BE2C (cell line): ENCODE measurements at regions not wholly inside any gene's neighbourhood (a gene's known extent, or its start where the extent isn't known, plus 50 kb on each side); places are given as distances from the start of the nearest gene placed in this dataset.

ENCODE experiments used
- DNase-seq: peaks from one replicate; pipeline ENCODE4 v3.0.0-alpha.2; 2020
- H3K27me3 ChIP-seq: fragments of 250-450 bp; sonication (Bioruptor Pico); 2 replicates; pipeline ENCODE4 v1.5.1; 2020; ENCODE audit warnings: mild to moderate bottlenecking
- H3K36me3 ChIP-seq: fragments of 250-450 bp; sonication (Bioruptor Pico); 2 replicates; pipeline ENCODE4 v1.5.1; 2020; ENCODE audit warnings: mild to moderate bottlenecking
- H3K4me1 ChIP-seq: fragments of 250-450 bp; sonication (Bioruptor Pico); 2 replicates; pipeline ENCODE4 v1.5.1; 2020
- H3K4me3 ChIP-seq: 2 replicates; pipeline ENCODE4 v1.5.1; 2011; ENCODE audit warnings: low read depth, low read length
- H3K9me3 ChIP-seq: fragments of 250-450 bp; sonication (Bioruptor Pico); 2 replicates; pipeline ENCODE4 v1.5.1; 2020
- TF ChIP-seq, protein P1 (sequence below): IDR thresholded peaks from 2 replicates; pipeline ENCODE4 v1.5.1; 2012; ENCODE audit warnings: mild to moderate bottlenecking, low read depth, low read length

DNA sequence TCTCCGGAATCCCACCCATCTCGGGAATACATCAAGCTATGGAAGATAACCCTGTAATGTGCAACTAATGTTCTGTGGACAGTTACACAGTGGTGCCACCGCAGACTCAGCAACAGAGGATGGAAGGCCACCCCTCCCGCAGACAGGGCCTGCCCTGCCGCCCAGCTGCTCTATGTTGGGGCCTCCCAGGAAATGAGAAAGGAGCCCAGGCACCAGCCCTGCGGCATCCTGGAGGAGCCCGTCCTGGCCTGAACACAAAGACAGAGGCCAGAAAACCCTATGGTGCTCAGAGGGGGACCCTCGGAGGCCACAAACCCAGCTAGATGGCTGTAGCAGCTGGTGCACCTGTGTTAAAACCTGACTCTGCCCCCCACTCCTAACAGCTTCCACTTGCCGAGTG is 216.1 kb upstream of the RPL38 start:
- no peak for DNase-seq
- no peaks in the 10 kb centered on the region for H3K9me3 ChIP-seq
- TF ChIP-seq, protein P1, sequence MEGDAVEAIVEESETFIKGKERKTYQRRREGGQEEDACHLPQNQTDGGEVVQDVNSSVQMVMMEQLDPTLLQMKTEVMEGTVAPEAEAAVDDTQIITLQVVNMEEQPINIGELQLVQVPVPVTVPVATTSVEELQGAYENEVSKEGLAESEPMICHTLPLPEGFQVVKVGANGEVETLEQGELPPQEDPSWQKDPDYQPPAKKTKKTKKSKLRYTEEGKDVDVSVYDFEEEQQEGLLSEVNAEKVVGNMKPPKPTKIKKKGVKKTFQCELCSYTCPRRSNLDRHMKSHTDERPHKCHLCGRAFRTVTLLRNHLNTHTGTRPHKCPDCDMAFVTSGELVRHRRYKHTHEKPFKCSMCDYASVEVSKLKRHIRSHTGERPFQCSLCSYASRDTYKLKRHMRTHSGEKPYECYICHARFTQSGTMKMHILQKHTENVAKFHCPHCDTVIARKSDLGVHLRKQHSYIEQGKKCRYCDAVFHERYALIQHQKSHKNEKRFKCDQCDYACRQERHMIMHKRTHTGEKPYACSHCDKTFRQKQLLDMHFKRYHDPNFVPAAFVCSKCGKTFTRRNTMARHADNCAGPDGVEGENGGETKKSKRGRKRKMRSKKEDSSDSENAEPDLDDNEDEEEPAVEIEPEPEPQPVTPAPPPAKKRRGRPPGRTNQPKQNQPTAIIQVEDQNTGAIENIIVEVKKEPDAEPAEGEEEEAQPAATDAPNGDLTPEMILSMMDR, result no peak
- H3K4me1 ChIP-seq, result no peaks in the 10 kb centered on the region
- no peak overlapping the region for H3K4me3 ChIP-seq
- no peaks in the 10 kb centered on the region for H3K27me3 ChIP-seq
- no peaks in the 10 kb centered on the region for H3K36me3 ChIP-seq

DNA sequence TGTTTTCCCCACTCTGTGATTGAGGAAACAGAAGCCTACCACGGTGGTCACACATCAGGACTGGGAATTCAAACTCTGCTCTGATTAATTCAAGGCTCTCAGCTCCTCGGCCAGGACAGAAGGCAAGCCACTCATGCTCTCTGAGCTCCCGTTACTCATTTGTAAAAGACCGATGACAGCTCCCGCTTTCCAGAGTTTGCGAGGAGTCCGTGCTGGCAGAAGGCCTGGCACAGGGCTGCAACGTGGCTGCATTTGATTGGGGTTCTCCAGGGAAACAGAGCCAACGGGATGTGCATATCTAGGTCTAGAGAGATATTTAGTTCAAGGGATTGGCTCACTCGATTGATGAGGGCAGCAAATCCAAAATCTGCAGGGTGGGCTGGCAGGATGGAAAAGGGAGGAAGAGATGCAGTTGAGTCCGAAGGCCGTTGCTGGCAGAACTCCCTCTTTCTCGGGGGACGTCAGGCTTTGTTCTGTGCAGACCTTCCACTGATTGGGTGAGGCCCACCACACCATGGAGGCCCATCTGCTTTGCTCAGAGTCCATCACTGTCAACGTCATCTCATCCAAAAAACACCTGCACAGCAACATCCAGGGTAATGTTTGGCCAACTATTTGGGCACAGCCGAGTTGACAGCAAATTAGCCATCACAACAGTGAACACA is 215.5 kb upstream of the RPL38 start:
- Histone ChIP-seq H3K4me3 (no peak overlapping the region), H3K9me3 (no peaks in the 10 kb centered on the region), H3K36me3 (no peaks in the 10 kb centered on the region), H3K27me3 (no peaks in the 10 kb centered on the region), H3K4me1 (no peaks in the 10 kb centered on the region)
- DNase-seq, result no peak
- TF ChIP-seq, protein P1, result no peak

DNA sequence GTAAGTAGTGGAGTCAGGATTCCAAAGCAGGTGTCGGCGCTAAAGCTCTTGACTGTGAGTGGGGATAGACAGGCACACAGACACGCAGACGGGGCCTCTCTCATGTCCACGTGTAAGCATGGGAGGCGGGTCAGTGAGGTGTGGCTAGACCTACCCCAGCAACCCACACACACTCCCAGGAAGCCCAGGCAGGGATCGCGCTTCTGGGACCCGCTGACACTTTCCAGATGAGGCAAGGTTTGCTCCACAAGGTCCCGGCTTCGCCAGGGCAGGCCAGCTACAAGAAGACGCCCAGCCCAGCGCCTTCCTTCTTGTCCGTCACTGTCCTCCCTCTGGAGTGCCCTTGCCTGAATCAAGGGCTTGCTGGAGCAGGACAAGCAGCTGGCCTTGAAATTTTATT is 213.8 kb upstream of the RPL38 start:
- TF ChIP-seq, protein P1, result no peak

DNA sequence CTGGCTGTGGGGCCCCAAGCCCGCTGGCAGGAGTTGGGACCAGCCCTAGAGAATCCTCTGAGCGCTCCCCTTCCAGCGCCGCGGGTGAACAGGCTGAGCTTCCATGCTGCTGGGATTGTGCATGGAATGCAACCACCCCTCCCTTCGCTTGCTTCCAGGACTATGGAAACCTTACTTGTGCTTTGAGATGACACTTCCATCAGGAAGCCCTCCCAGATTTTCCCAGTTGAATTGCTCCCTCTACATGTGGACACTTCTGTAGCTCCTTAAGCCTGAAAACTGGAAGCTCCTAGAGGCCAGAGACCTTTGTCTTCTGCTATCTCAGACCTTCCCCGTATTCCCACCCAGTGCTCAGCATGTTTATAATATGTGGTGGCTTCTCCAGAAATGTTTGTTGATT is 213.2 kb upstream of the RPL38 start:
- no peak for DNase-seq
- Histone ChIP-seq H3K4me1 (no peaks in the 10 kb centered on the region), H3K4me3 (no peak overlapping the region), H3K27me3 (no peaks in the 10 kb centered on the region), H3K36me3 (no peaks in the 10 kb centered on the region), H3K9me3 (no peaks in the 10 kb centered on the region)
- TF ChIP-seq, protein P1, result no peak

More for the DNA sequence above, 213.8 kb upstream of the RPL38 start:
- no peak for DNase-seq
- Histone ChIP-seq H3K4me1 (no peaks in the 10 kb centered on the region), H3K4me3 (no peak overlapping the region), H3K27me3 (no peaks in the 10 kb centered on the region), H3K9me3 (no peaks in the 10 kb centered on the region), H3K36me3 (no peaks in the 10 kb centered on the region)

DNA sequence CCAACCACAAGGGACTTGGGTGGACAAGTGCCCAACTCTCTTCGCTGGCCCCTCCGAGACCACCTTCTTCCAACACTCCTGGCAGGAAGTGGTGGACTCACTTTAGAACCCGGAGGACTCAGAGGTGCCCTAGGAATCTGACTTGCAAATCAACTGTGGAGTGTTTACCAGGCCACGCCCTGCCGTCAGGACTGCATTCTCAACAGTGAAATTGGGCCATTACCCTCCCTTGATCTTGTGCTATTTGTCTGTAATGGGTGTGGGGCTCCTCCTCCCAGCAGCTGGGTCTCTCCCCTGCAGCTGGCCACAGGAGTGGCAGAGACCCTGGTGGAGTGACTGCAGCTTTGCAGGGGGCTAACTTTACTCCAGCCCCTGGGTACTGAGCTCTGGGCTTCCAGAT is 212.2 kb upstream of the RPL38 start:
- Histone ChIP-seq H3K27me3 (no peaks in the 10 kb centered on the region), H3K4me3 (no peak overlapping the region), H3K9me3 (no peaks in the 10 kb centered on the region), H3K4me1 (no peaks in the 10 kb centered on the region), H3K36me3 (no peaks in the 10 kb centered on the region)
- TF ChIP-seq, protein P1, result no peak
- no peak for DNase-seq

DNA sequence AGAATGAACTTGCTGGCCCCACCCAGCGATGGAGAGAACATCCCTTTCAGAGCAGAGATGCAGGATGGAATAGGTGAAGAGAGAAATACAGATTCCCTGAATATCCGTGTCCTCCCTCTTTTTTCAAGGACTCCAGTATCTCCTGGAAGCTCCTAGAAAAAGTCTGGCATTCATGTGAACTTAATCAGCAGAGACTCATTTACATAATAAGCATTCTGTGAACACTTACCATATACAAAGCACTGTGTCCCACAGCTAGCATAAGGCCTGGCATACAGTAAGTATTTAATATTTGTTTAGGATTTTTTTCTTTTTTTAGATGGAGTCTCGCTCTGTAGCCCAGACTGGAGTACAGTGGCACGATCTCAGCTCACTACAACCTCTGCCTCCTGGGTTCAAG is 208.5 kb upstream of the RPL38 start:
- Histone ChIP-seq H3K4me3 (no peak overlapping the region), H3K4me1 (peaks cover 4% of the 10 kb centered on the region), H3K27me3 (no peaks in the 10 kb centered on the region), H3K36me3 (no peaks in the 10 kb centered on the region), H3K9me3 (no peaks in the 10 kb centered on the region)
- DNase-seq, result no peak
- TF ChIP-seq, protein P1, result no peak
